Suppressor macrophage treated with lipopolysaccharide for 1 hour (primary cell): ENCODE measurements at regions not wholly inside any gene's neighbourhood (a gene's known extent, or its start where the extent isn't known, plus 50 kb on each side); places are given as distances from the start of the nearest gene placed in this dataset.

Experiments
- DNase-seq, 3 donors: peaks; one replicate each; pipeline ENCODE4 v3.0.0-alpha.2; 2020 to 2022

DNA sequence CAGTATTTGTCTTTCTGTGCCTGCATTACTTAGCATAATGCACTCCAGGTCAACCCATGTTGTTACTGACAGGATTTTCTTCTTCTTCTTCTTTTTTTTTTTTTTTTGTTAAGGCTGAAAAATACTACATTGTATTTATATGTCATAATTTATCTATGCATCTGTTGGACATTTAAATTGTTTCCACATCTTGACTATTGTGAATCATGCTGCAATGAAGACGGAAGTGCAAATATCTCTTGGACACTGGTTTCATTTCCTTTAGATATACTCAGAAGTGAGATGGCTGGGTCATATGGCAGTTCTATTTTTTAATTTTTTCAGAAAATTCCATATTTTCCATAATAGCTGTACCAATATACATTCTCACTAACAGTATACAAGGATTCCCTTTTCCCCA lies 272.7 kb upstream of the PMFBP1 start:
- peak; percentile 20 to 63 (median 59) for DNase-seq

GRCh38 chr16:72443809-72444208 lies 271.9 kb upstream of the PMFBP1 start:
- DNase-seq, result no peak

- DNase-seq, result peak in 1 of 3 donors; percentile 20
Measured at GRCh38 chr16:72442385-72443158, 270.6 kb upstream of the PMFBP1 start.

DNA sequence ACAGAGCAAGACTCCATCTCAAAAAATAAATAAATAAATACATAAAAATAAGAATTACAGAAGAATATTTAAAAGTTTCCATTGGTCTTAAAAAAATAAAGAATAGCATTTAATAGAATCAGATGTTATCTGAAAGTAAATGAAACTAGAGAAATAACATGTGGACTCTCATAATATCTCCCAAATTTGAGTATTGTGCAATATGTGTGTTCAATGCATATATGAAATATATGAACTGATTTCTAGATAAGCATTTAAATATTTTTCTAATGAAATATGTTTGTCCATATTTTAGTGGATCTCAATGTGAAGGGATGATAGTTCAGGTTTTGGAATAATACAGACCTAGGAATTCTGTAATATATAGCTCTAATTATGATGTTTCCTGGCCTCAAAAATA lies 265.9 kb upstream of the PMFBP1 start:
- DNase-seq, result no peak

DNA sequence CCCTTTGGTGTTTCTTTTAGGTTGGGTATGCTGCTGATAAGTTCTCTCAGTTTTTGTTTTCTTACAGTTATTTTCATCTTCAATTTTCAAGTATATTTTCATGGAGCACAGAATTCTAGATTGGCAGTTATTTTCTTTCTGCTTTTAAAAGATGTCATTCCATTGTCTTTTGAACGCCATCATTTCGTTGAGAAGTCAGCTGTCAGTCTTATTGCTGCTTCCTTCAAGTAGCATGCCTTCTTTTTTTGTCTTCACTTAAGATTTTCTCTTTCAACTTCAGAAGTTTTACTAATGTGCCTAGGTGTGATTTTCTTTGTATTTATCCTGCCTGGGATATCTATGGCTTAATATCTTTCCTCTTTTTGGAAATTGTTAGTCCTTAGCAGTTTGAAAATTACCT lies 262.2 kb upstream of the PMFBP1 start:
- peak in 1 of 3 donors; percentile 10 for DNase-seq

GRCh38 chr16:72430121-72430520 lies 258.2 kb upstream of the PMFBP1 start:
- DNase-seq, result no peak

DNA sequence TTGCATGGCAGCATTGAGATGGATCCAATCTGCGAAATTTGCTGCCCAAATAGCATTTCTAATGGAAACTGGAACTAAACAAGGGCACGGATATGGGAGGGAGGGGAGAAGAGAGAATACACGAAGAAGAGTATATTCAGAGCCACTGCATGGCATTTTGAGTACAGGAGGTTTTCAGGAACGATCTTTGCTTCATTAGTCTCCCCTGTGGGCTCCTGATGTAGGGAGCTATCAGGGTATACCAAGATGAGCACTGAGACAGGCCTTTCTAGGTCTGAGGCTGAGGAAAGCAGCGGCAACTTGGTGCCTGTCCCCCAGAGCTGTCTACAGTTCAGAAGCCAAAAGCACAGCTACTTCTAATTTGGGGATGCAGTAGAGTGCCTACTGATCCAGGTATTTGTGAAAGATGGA lies 257.7 kb upstream of the PMFBP1 start:
- no peak for DNase-seq

DNA sequence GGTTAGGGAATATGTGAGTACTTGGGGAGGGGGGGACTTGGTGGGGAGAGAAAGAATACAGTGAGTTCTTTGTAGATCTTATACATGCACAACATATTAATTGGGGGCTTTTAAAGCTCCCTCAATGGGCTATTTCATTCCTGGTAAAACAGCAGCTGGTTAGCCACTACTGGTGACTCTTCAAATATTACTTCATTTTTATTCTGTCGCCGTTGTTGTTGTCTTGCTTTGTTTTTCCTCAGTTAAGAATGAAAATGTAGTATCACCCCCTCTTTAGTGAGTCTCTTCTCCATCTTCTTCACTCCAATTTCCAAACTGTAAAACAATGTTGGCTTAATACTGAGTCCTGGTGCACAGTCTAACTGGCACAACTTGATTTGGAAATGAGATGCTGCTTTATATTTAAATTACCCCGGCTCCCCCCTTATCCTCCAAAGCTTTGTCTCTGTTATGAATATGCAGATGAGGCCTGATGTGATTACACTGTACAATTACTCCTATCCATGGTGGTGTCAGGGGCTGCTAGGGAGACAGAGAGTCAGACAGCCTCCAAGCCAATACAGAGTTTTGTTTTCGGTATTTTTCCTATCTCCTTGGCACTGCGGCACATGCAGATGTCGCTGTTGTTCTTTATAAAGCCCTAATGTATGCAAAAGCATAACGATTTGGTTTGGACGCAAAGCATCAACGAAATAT lies 256.9 kb upstream of the PMFBP1 start:
- no peak for DNase-seq

DNA sequence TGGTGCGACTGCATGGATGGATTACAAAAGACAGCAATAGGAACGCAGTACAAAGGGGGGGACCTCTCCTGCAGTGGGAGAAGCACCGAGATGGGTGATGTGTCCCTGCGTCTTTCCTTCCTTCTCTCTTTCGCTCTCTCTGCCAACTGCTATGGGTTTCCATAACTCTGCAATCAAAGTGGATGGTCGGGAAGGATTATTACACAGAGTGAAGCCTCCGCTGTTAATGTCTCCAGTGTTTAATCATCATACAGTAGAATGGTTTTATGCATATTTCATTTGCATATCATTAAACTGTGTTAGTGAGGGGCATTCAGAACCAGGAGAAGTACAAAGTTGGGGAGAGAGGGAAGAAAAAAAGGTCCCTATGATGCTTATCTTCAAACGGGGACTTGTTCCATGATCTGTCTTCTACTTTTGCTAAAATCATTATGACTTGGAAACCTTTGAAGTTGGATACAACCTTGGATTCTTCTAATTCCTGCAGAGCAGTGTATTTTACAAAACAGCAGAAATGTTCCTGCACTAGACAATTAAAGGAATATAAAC lies 255.9 kb upstream of the PMFBP1 start:
- DNase-seq, result no peak

DNA sequence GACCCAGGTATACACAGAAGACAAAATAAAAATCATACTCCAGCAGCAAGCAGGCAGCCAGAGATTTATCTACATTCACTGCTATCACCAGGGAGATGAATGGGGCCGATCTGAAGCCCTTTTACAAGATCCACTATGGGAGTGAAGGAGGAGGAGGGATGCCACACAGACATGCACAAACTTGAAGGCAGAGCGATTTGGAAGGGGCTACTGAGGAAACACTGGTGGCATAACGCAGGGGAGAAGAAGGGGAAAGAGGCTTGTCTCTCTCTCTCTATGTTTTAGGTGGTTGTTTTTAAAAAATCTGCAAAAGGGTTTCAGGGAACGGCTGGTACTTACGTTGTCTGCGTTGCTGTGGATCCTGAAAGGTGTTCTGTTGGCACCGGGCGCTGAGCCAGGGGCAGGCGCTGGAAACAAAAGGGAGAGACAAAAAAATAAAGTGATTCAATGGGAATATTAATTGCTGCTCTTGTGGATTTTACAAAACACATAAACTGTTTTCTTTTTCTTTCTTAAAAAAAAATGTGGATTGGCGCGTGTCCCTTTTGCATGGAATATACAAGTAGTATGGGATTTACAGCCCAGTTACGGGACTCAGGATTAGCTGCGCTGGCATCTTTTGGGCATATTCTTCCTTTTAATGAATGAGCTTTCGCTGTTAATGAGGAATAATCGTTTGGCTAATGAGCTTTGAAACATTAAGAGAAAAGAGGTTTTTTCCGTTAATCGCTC lies 255.3 kb upstream of the PMFBP1 start:
- DNase-seq, result no peak

DNA sequence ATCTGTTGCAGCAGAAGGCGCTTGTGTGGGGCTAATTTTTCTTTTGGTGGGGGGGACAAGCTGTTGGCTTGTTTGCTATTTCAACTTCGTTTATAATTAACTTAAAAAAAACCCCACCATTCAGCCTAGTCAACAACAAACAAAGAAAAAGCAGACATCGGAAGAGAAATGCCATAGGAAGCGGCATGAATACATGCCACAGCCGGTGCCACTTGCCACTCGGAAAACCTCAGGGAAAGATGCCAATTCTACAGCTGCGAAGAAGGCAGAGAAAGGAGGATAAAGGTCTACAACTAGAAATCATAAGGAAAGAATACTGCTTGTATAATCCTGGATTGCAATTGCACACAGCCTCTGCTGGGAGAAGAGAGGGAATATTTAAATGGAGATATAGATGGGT lies 254.4 kb upstream of the PMFBP1 start:
- DNase-seq, result no peak

DNA sequence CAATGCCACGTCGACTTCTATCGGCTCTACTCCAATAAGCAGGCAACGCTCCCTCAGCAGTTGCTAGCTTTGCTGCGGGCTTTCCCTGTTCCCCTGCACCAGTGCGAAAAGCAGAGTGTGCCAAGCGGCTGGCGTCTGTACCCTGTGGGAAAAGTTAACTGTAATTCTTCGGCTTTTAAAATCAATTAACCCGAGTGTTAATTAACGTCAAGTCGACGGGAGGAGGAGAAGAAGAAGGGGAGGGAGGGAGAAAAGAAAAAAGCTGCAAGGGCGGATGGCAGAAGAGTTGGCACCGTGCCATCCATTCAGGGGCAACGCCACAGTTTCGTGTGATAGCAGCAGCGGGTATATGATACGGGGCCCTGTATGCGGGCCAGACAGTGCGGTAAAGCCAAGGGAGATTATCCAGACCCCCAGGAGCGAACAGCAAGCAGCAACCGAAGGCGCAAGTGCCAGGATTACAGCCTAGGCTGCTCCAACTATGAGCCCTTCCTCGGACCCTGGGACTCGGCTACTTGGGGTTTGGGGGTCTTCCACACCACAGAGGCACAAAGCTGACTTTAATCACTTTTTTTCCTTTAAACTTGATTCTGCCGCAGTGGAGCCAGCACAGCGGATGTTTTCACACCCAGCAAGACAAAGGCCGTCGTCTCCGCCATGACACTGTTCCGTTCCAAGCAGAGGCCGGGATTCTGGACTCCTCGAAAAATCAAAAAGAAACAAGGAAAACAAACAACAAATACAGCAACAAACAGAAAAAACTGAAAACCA lies 253.8 kb upstream of the PMFBP1 start:
- DNase-seq, result no peak

GRCh38 chr16:72424757-72425156 lies 252.8 kb upstream of the PMFBP1 start:
- no peak for DNase-seq

DNA sequence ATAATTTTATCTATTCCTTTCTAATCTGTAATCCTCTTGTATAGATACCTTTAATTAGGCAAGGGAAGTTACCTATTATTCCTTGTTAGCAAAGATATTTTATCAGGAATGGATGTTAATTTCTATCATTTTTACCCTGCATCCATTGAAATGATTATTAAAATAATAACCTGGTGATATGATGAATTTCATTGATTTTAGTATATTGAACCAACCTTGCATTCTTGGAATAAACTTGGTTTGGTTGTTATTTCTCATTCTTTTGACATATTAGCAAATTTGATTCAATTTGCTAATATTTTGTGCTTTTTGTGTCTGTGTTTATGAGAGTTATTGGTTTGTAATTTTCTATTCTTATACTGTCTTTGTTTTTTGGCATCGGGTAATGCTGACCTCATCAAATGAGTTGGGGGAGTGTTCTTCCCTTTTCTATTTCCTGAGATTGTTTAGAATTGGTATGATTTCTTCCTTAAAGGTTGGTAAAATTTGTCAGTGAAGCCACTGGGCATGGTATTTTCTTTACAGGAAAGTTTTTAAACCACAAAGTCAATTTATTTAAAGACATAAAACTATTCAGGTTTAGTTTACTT lies 250.4 kb upstream of the PMFBP1 start:
- DNase-seq, result no peak

- no peak for DNase-seq
Measured at GRCh38 chr16:72419638-72420037, 247.7 kb upstream of the PMFBP1 start.

GRCh38 chr16:72415379-72415778 lies 243.4 kb upstream of the PMFBP1 start:
- DNase-seq, result no peak

GRCh38 chr16:72410492-72410891 lies 238.5 kb upstream of the PMFBP1 start:
- DNase-seq, result peak; percentile 5 to 20 (median 19)

DNA sequence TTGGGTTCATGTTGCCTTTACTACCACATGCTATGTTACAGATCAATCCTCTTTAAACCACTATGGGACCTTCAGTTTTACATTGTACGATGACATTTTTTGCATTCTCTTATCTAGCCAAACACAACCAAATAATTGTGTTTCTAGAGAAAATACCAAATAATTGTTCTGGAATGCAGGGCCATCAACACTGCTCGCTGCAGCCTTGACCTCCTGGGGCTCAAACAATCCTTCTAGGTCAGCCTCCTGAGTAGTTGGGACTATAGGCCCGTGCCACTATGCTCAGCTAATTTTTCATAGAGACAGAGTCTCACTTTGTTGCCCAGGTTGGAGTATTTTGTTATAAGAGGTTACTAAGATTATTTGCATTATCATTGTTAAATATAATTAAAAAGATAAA lies 237.5 kb upstream of the PMFBP1 start:
- DNase-seq, result no peak

DNA sequence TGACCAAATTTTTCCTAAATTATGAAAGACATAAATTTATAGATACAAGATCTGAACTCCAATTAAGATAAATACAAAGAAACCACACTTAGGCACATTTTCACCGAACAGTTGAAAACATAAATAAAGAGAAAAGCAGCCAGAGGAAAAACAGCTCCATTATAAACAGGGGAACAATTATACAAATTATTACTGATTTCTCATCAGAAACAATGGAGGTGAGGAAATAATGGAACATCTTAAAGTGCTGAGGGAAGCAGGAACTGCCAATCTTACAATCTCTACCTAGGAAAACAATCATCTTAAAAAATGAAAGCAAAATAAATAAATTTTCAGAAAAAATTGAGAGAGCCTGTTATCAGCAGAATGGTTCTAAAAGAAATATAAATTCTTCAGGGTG lies 234.4 kb upstream of the PMFBP1 start:
- DNase-seq, result no peak

DNA sequence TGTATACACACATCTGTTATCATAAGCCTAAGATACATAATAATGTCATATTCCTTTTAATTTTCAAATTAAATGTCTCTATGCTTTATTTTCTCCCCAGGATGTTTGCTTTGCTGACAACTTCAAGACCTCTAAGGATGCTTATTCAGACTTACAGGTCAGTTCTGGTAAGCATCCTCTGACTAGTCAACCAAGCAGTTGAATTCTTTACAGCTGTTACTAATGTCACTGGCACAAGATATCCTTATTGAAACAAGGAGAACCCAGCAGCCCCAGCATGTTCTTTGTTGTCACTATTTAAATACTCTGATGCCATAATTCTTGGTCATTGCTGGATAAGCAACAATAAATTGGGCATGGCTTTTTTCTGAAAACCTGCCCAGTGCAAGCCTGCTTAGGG lies 232.3 kb upstream of the PMFBP1 start:
- DNase-seq, result no peak

- DNase-seq, result no peak
Measured at GRCh38 chr16:72401084-72401361, 229.1 kb upstream of the PMFBP1 start.

GRCh38 chr16:72400257-72401083 lies 228.5 kb upstream of the PMFBP1 start:
- DNase-seq, result peak; percentile 66 to 78 (median 74)
